H1 (cell line): ENCODE measurements at regions not wholly inside any gene's neighbourhood (a gene's known extent, or its start where the extent isn't known, plus 50 kb on each side); places are given as distances from the start of the nearest gene placed in this dataset.

Experiments
- ATF2 ChIP-seq: IDR thresholded peaks from 2 replicates; pipeline ENCODE4 v1.6.1; 2012; ENCODE audit warnings: low read length, inconsistent platforms

- TF ChIP-seq ATF2: no peak
Measured at GRCh38 chr10:90587561-90587960, 270.3 kb downstream of the HTR7 start (continued).
